ENCODE measurements at regions not wholly inside any gene's neighbourhood (a gene's known extent, or its start where the extent isn't known, plus 50 kb on each side); places are given as distances from the start of the nearest gene placed in this dataset.

DNA sequence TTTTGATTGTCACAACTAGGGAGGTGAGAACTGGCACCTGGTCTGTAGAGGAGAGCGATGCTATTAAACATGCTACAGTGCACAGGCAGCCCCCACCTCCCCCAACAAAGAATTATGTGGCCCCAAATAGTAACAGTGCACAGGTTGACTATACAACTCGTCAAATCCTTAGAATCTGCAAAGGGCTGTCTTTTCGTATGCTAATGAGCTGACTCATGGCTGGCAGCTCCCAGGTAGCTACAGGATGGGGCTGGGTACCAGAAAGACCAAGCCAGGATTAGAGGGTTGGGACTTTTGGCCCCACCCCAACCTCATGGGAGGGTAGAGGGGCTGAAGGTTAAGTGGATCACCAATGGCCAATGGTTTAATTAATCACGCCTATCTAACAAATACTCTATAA, 104.7 kb upstream of the SORBS2 start (continued):
- TF ChIP-seq, protein P1, sequence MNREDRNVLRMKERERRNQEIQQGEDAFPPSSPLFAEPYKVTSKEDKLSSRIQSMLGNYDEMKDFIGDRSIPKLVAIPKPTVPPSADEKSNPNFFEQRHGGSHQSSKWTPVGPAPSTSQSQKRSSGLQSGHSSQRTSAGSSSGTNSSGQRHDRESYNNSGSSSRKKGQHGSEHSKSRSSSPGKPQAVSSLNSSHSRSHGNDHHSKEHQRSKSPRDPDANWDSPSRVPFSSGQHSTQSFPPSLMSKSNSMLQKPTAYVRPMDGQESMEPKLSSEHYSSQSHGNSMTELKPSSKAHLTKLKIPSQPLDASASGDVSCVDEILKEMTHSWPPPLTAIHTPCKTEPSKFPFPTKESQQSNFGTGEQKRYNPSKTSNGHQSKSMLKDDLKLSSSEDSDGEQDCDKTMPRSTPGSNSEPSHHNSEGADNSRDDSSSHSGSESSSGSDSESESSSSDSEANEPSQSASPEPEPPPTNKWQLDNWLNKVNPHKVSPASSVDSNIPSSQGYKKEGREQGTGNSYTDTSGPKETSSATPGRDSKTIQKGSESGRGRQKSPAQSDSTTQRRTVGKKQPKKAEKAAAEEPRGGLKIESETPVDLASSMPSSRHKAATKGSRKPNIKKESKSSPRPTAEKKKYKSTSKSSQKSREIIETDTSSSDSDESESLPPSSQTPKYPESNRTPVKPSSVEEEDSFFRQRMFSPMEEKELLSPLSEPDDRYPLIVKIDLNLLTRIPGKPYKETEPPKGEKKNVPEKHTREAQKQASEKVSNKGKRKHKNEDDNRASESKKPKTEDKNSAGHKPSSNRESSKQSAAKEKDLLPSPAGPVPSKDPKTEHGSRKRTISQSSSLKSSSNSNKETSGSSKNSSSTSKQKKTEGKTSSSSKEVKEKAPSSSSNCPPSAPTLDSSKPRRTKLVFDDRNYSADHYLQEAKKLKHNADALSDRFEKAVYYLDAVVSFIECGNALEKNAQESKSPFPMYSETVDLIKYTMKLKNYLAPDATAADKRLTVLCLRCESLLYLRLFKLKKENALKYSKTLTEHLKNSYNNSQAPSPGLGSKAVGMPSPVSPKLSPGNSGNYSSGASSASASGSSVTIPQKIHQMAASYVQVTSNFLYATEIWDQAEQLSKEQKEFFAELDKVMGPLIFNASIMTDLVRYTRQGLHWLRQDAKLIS (CRISPR knock-in tag; IDR thresholded peaks at IDR 0.05; ENCODE audit: borderline replicate concordance) = no peak
- TF ChIP-seq OVOL2 (CRISPR knock-in tag; IDR thresholded peaks at IDR 0.05; ENCODE audit: borderline replicate concordance) = no peak

DNA sequence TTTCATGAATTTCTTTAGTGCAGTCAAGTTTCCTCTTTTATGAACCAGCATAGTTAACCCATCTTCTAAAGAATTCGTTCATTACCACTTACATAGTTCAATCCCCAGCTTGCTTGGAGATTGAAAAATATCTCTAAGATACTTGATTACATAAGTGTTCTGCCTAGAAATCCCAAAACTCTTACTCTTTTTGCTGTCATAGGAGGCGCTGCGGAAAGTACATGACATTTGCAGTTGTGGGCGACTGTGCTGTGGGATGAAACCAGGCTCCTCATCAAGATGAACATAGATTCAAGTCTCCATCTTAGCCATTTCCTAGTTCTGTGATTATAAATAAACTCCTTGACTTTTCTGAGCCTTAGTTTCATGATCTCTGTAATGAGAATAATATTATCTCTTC, 107.1 kb upstream of the SORBS2 start:
- TF ChIP-seq SOX15 (CRISPR knock-in tag; IDR thresholded peaks at IDR 0.05) (no peak), NR1H2 (CRISPR knock-in tag; IDR thresholded peaks at IDR 0.05) (no peak), GTF2I (CRISPR knock-in tag; conservative IDR thresholded peaks at IDR 0.05) (no peak), PRDM15 (CRISPR knock-in tag; IDR thresholded peaks at IDR 0.05) (no peak), CBFB (CRISPR knock-in tag; IDR thresholded peaks at IDR 0.05; ENCODE audit: low read depth) (no peak), CREM (CRISPR knock-in tag; IDR thresholded peaks at IDR 0.05) (no peak), AR (CRISPR knock-in tag; IDR thresholded peaks at IDR 0.05) (no peak), ZBTB21 (CRISPR knock-in tag; IDR thresholded peaks at IDR 0.05; ENCODE audit: borderline replicate concordance) (no peak), FOXK1 (CRISPR knock-in tag; IDR thresholded peaks at IDR 0.05) (no peak), MXD4 (CRISPR knock-in tag; IDR thresholded peaks at IDR 0.05; ENCODE audit: borderline replicate concordance) (no peak), CTCF (IDR thresholded peaks at IDR 0.05) (no peak)
- TF ChIP-seq, protein P2, sequence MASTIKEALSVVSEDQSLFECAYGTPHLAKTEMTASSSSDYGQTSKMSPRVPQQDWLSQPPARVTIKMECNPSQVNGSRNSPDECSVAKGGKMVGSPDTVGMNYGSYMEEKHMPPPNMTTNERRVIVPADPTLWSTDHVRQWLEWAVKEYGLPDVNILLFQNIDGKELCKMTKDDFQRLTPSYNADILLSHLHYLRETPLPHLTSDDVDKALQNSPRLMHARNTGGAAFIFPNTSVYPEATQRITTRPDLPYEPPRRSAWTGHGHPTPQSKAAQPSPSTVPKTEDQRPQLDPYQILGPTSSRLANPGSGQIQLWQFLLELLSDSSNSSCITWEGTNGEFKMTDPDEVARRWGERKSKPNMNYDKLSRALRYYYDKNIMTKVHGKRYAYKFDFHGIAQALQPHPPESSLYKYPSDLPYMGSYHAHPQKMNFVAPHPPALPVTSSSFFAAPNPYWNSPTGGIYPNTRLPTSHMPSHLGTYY (CRISPR knock-in tag; IDR thresholded peaks at IDR 0.05) = no peak
- TF ChIP-seq, protein P3, sequence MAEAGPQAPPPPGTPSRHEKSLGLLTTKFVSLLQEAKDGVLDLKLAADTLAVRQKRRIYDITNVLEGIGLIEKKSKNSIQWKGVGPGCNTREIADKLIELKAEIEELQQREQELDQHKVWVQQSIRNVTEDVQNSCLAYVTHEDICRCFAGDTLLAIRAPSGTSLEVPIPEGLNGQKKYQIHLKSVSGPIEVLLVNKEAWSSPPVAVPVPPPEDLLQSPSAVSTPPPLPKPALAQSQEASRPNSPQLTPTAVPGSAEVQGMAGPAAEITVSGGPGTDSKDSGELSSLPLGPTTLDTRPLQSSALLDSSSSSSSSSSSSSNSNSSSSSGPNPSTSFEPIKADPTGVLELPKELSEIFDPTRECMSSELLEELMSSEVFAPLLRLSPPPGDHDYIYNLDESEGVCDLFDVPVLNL (CRISPR knock-in tag; IDR thresholded peaks at IDR 0.05; ENCODE audit: borderline replicate concordance, low read depth) = no peak
- Mint-ChIP-seq H3K27me3 (ENCODE audit: low read depth) (no peaks in the 10 kb centered on the region), H3K36me3 (peaks cover 6% of the 10 kb centered on the region), H3K4me3 (no peak overlapping the region), H3K27ac (no peak overlapping the region), H3K4me1 (peaks cover 58% of the 10 kb centered on the region), H3K9me3 (peaks cover 8% of the 10 kb centered on the region)
- no peak for DNase-seq (ENCODE audit: low spot score)
- ChIA-PET CTCF (no interaction called here), POLR2A (no interaction called here)
- ATAC-seq = no peak
